ENCODE measurements at regions not wholly inside any gene's neighbourhood (a gene's known extent, or its start where the extent isn't known, plus 50 kb on each side); places are given as distances from the start of the nearest gene placed in this dataset.

DNA sequence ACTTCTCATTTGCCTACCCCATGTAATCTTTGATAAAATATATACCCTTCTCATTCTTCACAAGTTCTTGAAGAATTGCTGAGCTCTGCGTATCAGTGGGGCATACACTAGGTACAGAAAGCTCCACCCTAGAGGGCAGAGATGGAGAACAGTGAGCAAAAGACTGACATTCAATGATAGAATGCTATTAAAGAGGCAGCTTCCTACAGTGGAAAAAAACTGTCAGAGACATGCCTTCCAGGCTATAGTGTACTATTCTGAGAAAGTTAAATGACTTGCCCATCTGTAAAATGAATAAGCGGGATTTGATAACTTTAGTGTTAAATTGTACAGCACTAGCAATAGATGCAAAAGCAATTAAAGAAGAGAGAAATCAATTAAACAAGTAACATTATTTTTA, 172.8 kb downstream of the SUCNR1 start:
- ATAC-seq (no peak), DNase-seq (no peak)
- TF ChIP-seq, protein P1, sequence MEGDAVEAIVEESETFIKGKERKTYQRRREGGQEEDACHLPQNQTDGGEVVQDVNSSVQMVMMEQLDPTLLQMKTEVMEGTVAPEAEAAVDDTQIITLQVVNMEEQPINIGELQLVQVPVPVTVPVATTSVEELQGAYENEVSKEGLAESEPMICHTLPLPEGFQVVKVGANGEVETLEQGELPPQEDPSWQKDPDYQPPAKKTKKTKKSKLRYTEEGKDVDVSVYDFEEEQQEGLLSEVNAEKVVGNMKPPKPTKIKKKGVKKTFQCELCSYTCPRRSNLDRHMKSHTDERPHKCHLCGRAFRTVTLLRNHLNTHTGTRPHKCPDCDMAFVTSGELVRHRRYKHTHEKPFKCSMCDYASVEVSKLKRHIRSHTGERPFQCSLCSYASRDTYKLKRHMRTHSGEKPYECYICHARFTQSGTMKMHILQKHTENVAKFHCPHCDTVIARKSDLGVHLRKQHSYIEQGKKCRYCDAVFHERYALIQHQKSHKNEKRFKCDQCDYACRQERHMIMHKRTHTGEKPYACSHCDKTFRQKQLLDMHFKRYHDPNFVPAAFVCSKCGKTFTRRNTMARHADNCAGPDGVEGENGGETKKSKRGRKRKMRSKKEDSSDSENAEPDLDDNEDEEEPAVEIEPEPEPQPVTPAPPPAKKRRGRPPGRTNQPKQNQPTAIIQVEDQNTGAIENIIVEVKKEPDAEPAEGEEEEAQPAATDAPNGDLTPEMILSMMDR (IDR thresholded peaks at IDR 0.05) = no peak
- Histone ChIP-seq H3K4me1 (no peaks in the 10 kb centered on the region), H3K36me3 (no peaks in the 10 kb centered on the region), H3K9me3 (no peaks in the 10 kb centered on the region), H3K27ac (no peak overlapping the region), H3K27me3 (no peaks in the 10 kb centered on the region), H3K4me3 (no peak overlapping the region)
- intact Hi-C loops (cut with DNase I) = no loop called here

DNA sequence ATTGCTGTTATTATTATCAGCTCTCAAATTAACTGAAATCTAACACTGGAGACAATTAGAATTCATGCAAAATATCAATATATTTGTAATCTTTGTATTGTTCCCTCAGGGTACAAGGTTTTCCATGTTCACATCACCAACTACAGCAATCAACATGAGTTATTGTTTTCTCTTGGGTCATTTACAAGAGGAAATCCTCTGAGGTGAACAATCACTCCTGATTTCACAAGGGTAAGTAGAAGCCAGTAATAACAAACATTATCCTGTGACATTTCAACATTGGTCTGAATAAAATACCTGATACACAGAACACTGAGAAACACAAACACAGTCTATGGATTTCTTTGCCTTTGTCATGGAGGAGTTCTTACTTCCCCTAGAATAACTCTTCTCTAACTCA, 174.0 kb downstream of the SUCNR1 start:
- DNase-seq = no peak
- no peaks in the 10 kb centered on the region for H3K36me3 ChIP-seq
- H3K4me3 ChIP-seq = no peak overlapping the region
- no peaks in the 10 kb centered on the region for H3K27me3 ChIP-seq
- no peaks in the 10 kb centered on the region for H3K9me3 ChIP-seq
- H3K4me1 ChIP-seq = no peaks in the 10 kb centered on the region
- H3K27ac ChIP-seq = no peak overlapping the region
- TF ChIP-seq, protein P1 (IDR thresholded peaks at IDR 0.05) = no peak
- intact Hi-C loops (cut with DNase I) = no loop called here
- peak; percentile 12 for ATAC-seq

DNA sequence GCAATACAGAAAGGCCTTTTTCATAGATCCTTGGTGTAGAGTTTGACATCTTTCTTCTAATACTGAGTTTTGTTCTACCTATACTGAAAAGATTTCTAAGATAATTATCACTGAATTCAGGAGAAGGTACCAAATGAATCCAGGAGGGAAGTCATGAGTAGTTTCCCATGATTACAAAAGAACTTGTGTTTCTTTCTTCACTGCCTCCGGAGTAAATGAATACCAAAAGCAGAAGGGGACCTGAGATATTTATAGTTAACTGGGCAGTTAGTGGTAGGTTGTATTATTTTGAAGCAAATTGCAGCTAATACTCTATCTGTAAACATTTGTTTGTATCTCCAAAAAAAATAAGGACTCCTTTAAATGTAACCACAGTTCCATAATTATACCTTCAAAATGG, 175.4 kb downstream of the SUCNR1 start:
- no peak for DNase-seq
- no peaks in the 10 kb centered on the region for H3K27me3 ChIP-seq
- H3K36me3 ChIP-seq = no peaks in the 10 kb centered on the region
- intact Hi-C loops (cut with DNase I) = no loop called here
- TF ChIP-seq, protein P1 (IDR thresholded peaks at IDR 0.05) = no peak
- H3K4me1 ChIP-seq = no peaks in the 10 kb centered on the region
- no peak for ATAC-seq
- H3K9me3 ChIP-seq = no peaks in the 10 kb centered on the region
- H3K27ac ChIP-seq = no peak overlapping the region
- H3K4me3 ChIP-seq = no peak overlapping the region

DNA sequence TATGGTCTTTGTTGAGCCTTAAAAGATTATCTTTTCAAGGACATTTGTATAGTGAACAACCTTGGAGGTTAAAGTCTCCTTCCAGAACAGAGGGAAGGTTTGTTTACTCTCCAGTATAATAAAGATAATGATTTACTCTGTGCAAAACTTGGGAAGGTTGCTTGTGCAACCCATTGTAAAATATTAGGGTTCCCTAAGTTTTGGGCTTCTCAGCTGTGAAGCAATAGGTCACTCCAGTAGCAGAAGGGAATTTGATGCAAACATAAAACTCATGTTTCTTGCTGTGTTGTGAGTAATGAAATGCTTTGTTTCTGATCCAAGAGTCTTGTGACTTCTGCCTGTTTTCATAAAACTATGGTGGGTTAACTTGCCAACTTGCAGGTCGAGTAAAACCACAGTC, 177.5 kb downstream of the SUCNR1 start:
- DNase-seq (no peak), ATAC-seq (no peak)
- no peaks in the 10 kb centered on the region for H3K27me3 ChIP-seq
- no peaks in the 10 kb centered on the region for H3K9me3 ChIP-seq
- no peak overlapping the region for H3K27ac ChIP-seq
- intact Hi-C loops (cut with DNase I) = no loop called here
- TF ChIP-seq, protein P1 (IDR thresholded peaks at IDR 0.05) = no peak
- no peaks in the 10 kb centered on the region for H3K36me3 ChIP-seq
- no peak overlapping the region for H3K4me3 ChIP-seq
- H3K4me1 ChIP-seq = no peaks in the 10 kb centered on the region

DNA sequence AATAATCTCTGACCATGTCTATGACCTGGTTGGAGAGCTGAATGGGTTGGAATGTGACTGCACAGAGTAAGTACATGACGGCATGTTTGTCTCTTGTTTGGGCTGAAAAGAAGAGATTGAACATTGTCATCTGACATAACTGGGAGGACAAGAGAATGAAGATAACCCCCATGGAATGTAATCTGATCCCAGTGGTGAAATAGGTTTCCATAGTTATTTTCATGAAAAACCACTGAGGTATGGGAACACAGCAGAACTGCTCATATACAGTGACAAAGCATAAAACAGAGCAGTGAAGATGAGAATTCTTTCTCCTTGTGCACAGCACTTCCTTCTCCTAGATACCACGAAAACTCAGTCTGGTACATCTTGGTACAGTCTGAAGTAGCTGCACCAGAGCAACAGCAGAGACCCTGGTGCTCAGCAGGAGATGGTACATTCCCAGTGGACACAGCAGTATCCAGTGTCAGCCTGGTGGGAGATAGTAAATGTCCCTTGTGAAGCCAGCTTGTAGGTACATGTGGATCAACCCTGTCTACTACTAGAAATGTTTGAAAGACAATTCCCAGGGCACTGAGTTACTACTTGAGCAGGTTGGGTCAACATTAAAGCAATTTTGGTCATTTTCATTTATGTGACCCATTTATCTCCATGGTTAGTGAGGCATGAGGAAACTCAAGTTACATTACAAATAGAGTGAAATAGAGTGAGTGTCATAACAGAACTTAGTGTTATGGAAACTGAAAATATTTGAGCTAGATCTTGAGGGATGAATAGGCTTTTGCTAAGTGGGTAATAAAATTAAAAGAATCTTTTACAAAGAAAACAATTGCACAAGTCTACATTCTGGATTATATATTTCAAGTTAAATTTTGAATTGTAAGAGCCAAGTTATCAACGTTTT, 178.3 kb downstream of the SUCNR1 start:
- Histone ChIP-seq H3K27ac (no peak overlapping the region), H3K36me3 (no peaks in the 10 kb centered on the region), H3K4me1 (no peaks in the 10 kb centered on the region), H3K4me3 (no peak overlapping the region), H3K27me3 (no peaks in the 10 kb centered on the region), H3K9me3 (no peaks in the 10 kb centered on the region)
- TF ChIP-seq, protein P1 (IDR thresholded peaks at IDR 0.05) = no peak
- intact Hi-C loops (cut with DNase I) = no loop called here
- ATAC-seq (no peak), DNase-seq (no peak)

Measured in upper lobe of right lung (tissue), 1 donor.